Prostate gland (tissue), 2 donors: ENCODE measurements at regions not wholly inside any gene's neighbourhood (a gene's known extent, or its start where the extent isn't known, plus 50 kb on each side); places are given as distances from the start of the nearest gene placed in this dataset.

Source experiments
- POLR2A ChIP-seq: fragments of 450-650 bp; IDR thresholded peaks from one replicate; pipeline ENCODE4 v1.6.1; 2016; ENCODE audit warnings: antibody characterized with exemption, mild to moderate bottlenecking
- TF ChIP-seq, protein P1 (sequence below), 4 experiments: fragments of 200-600 bp in 2 of 4; fragments of 450-650 bp in 2 of 4; sonication (generic) in 2 of 4; IDR thresholded peaks; 1 replicate in 3 of 4; 2 replicates in 1 of 4; pipeline ENCODE4 v1.5.1; 2016 to 2019; ENCODE audit warnings: antibody characterized with exemption in 4 of 4, mild to moderate bottlenecking in 2 of 4, moderate library complexity in 2 of 4

DNA sequence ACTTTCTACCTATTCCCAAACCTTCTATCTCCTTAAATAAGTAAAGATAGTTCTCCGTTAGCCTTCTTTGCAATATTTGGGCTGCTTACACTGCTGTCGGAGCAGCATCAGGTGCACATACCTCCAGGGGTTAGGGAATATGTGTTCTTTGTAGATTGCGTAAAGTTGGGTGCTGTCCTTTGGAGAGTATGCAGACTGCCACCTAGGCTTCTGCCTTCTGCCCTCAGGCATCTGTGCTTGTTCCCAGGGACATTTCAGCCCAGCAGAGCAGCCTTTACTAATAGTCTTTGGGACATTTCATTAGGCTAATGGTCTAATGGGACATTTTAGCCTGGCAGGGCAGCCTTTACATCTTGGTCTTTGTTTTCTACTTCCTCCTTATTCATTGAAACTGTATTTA, 260.6 kb downstream of the TPBG start:
- TF ChIP-seq, protein P1, sequence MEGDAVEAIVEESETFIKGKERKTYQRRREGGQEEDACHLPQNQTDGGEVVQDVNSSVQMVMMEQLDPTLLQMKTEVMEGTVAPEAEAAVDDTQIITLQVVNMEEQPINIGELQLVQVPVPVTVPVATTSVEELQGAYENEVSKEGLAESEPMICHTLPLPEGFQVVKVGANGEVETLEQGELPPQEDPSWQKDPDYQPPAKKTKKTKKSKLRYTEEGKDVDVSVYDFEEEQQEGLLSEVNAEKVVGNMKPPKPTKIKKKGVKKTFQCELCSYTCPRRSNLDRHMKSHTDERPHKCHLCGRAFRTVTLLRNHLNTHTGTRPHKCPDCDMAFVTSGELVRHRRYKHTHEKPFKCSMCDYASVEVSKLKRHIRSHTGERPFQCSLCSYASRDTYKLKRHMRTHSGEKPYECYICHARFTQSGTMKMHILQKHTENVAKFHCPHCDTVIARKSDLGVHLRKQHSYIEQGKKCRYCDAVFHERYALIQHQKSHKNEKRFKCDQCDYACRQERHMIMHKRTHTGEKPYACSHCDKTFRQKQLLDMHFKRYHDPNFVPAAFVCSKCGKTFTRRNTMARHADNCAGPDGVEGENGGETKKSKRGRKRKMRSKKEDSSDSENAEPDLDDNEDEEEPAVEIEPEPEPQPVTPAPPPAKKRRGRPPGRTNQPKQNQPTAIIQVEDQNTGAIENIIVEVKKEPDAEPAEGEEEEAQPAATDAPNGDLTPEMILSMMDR (IDR thresholded peaks at IDR 0.05), result no peak
- no peak for TF ChIP-seq POLR2A
